ENCODE measurements at regions not wholly inside any gene's neighbourhood (a gene's known extent, or its start where the extent isn't known, plus 50 kb on each side); places are given as distances from the start of the nearest gene placed in this dataset.
"Not testable (repeated sequence)": the region's sequence is repeated elsewhere in the genome, so short reads cannot be mapped to it uniquely, and the experiment has no call there.

DNA sequence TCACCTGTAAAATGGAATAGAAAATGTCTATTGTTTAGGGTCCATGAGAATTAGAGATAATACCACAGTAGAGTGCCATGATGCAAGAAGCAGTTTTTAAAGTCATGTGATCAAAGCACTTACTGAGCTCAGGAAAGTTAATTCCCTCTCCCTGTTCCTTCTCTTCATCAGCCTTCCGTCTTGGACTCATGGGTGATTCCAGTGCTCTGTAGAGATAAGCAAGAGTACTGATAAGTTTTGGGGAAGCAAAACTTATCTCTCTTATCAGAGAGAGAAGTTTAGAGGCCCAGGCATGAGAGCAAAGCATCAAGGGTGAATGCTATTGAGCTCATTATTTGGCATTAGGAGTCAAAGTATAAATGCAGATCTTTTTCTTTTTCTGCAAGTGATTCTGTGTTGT is 410.1 kb downstream of the AGTPBP1 start:
- DNase-seq, result no peak

DNA sequence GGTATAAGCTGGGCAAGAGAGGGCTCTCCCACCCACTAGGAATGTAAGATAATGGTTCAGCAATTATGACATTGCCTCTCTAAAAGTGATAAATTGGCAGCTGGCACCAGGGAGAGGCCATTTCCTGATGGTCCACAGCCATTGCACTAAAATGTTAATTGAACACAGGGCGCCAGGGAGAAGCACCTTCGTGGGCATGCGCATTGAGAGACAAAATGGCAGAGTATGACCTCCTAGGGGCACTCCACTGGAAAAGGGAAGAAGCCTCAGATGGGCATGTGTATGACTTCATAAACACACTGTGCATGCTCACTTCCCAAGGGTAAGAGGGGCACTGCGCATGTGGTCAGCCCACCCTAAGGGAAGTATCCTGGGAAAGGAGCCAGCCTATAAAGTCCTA is 419.2 kb downstream of the AGTPBP1 start:
- DNase-seq, result no peak

DNA sequence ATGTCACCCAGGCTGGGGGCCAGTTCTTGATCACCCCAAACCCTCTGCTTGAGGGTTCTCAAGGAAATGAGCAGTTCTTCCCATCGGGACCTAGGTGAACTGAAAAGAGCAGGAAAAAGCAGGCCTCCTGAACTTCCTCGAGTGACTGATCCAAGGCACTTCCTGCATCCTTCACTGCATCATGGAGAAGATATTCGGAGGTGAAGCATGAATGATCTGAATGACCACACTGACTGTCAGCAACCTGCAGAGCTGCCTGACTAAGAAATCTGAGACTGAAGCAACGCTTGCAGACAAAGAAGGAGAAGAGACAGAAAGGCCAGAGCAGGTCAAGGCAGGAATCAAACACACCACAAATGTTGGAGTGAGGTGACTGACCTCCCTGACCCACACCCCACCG is 420.2 kb downstream of the AGTPBP1 start:
- no peak for DNase-seq

DNA sequence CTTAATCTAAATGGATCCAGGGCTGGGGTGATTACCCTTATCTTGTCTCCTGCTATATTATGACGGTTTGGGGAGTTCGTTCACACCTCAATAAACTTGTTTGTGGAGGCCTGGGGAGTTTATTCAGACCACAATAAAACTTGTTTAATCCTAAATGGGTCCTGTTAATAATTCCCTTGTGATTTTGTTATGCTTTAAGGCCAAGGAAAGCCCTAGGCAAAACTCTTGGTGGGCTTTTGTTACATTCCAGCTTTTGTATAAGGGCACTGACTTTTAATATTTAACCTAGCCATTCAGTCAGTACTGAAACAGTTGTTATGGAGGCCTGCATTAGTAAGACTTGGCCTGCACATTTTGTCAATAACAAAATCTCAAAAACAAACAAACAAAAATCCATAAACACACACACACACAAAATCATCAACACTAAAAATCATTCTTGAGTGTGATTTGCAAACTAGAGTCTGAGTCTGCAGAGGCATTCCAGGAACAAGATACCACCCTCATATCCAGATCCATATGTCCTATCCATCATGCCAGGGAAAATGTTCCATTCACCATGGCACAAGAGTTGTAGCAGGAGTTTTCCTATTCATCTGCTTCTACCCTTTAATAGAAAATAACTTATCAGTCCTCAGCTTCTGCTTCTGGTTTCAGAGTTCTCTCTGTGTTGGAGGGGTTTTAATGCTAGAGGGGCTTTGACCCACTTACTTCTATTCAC is 421.7 kb downstream of the AGTPBP1 start:
- no peak for DNase-seq

DNA sequence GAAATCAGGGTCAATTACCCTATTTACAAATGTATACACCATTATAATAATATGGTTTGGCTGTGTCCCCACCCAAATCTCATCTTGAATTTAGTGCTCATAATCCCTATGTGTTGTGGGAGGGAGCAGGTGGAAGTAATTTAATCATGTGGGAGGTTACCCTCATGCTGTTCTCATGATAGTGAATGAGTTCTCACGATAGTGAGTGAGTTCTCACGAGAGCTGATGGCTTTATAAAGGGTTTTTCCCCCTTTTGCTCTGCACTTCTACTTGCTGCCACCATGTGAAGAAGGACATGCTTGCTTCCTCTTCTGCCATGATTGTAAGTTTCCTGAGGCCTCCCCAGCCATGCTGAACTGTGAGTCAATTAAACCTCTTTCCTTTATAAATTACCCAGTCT is 426.2 kb downstream of the AGTPBP1 start:
- not testable (repeated sequence) for DNase-seq

DNA sequence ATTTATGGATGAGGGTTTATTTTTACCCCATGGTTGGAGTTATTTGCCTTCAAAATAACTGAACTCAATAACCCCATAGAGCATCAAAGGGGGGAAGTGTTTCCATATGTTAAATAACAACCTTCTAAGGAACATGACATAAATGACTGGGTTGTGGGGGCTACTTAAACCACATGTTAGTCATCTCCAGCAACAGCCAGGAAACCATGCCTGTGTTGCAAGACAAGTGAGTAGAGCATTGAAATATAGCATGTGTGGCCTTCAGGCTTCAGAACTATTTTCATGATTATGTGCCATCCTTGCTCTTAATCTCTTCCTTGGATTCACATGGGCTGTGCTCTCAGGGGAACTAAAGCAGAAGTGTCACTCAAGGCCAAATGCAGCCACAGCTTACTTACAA is 431.2 kb downstream of the AGTPBP1 start:
- no peak for DNase-seq

DNA sequence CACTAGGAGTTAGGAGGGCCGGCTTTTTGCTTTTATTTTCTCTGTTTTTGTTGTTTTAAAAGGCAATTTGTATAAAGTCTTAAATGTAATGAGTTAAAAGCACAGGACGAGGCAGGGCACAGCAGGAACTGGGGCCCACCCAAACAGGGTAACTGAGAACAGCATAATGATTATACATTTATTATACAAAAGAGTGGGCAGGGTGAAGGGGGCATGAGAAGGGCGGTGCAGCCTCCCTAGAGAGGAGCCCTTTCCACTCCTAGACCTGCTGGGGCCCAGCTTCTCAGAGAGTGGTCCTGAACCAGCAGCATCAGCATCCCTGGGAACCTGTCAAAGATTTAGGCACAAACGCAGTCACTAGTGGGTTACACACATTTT is 438.0 kb downstream of the AGTPBP1 start:
- no peak for DNase-seq

DNA sequence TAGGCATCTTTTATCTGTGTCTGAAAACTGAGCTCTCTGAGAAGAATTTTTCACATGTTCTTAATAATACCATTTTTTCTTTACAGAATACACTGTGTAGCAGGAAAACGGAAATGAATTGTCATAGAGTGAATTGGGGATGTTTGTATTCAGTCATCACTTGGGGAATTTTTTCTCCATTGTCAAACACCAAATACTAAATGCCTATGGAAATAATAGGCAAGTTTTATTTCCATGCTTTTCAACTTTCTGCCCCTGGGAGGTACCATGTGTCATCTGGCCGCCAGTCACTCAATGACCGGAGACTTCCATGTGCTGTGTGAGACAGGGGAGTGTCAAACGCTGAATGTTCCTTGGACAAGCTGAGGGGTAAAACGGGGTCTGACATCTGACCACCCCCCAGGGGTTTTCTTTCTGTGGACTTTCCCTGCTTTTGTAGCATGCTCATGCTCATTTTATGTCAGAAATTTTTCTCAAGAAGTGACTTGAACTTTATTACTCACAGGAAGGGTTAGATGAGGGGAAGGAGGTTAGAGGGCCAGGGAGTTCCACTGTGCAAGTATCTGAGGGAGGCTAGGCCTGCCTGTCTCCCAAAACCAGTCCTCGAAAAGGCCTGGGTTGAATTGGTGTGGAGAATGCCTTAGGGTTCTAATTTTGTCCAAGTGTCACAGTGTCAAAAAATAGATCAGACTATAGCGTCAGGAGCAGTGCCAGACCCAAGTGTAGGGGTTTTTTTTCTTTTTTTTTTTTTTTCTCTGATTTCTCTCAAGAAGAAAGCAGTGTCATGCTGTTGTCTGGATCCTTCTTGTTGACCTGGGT is 438.6 kb downstream of the AGTPBP1 start:
- peak; percentile 13 for DNase-seq

DNA sequence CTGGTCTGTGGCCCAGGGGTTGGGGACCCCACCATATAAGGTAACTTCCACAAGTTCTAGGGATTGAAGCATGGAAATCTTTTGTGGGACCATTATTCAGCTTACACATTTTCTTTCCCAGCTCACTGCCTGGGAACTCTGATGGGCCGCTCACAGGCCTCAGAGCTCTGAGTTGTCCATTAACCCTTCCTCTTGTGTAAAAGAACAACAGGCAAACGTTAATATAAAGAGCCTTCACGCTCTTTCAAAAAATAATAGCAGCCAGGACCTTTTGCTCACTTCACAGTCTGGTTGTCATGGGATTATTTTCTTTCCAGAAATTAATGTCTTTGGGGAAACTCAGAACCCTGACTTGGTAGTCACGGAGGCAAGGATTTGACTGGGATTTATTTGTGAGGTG is 443.3 kb downstream of the AGTPBP1 start:
- DNase-seq, result no peak

DNA sequence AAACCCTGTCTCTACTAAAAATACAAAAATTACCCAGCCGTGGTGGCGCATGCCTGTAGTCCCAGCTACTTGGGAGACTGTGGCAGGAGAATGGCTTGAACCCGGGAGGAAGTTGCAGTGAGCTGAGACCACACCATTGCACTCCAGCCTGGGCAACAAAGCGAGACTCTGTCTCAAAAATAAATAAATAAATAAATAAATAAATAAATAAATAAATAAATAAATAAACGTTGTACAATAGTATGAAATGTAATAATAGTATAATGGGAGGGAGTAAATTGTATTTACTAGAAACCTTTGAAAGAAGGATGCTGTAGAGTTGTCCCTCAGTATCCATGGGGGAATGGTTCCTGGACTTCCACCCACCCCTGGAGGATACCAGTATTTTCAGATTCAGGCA is 446.5 kb downstream of the AGTPBP1 start:
- DNase-seq, result not testable (repeated sequence)

DNA sequence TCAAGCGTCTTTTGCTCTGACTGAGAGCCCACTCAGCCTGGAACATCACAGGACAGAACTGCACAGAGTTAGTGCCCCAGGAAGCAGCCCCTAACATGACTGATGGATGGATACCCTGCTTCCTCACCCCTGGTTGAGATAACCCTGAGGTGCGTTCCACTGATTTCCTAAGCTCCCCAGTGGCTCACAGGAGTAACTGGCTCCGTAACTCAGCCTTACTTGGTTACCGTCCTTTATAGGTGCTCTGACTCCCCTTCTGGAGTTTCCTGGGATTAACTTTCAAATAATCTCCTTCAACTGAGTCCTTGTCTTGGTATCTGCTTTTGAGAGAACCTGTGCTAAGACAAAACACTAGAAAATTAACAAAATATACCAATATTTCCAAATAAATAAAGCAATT is 449.5 kb downstream of the AGTPBP1 start:
- DNase-seq, result no peak

DNA sequence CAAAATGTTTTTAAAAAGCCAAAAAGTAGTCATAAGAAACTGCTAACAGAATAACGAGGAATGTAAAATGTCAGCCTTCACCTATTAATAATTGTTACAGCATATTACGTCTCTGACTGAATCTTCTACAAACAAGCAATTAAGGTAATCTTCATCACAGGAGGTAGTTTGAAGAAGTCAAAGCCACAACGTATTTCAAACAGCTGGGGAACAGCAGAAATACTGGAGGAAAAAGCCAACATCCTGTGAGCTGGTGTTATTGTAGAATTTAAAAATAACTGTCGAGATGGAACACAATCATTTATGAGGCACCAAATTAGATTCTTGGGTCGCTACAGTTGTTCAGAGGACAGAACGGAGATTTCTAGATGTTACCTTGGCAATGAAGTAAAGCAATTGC is 450.5 kb downstream of the AGTPBP1 start:
- DNase-seq, result no peak

DNA sequence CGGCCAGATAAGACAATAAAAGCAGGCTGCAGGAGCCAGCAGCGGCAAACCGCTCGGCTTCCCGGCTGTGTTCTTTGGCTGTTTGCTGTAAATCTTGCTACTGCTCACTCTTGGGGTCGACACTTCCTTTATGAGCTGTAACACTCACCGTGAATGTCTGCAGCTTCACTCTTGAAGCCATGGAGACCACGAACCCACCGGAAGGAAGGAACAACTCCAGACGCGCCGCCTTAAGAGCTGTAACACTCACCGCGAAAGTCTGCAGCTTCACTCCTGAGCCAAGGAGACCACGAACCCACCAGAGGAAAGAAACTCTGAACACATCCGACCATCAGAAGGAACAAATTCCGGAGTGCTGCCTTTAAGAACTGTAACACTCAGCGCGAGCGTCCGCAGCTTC is 451.7 kb downstream of the AGTPBP1 start:
- DNase-seq, result no peak

DNA sequence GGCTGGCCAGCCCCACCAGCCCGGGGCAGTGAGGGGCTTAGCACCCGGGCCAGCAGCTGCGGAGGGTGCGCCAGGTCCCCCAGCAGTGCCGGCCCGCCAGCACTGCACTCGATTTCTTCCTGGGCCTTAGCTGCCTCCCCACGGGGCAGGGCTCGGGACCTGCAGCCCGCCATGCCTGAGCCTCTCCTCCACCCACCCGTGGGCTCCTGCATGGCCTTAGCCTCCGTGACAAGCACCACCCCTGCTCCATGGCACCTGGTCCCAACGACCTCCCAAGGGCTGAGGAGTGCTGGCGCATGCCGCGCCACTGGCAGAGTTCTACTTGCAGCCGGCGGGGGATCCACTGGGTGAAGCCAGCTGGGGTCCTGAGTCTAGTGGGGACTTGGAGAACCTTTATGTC is 452.6 kb downstream of the AGTPBP1 start:
- DNase-seq, result no peak

DNA sequence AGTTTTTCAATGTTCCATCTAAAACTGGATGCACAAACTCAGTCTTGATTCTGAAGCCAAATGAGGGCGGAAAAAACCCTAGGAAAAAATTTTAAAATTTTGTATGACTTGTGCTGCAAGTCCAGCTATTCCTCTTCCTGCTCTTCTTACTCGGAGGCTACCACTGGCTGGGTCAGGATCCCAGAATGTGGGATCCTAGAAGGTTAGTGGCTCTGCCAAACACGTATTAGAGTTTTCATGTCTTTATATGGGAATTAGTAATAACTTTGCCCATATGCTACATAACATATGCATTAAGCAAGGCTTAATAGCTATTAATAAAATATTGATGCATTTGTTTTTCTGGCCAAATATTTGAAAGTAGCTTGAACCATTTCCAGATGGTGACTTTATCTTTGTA is 458.3 kb downstream of the AGTPBP1 start:
- no peak for DNase-seq

DNA sequence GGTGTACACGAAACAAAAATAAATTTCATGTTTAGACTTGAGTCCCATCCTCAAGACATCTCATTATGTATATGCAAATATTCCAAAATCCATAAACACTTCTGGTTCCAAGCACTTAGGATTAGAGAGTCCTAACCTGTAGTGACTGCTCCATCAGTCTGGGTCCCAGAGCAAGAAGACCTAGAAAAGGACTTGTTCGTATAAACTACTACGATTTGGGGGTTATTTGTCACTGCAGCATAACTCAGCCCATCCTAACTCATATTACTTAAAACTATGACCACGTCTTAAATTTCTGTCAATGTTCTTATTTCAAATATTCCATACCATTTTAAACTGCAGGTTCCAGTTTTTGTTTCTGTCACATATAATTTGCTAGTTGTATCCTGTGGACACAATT is 463.0 kb downstream of the AGTPBP1 start:
- no peak for DNase-seq

DNA sequence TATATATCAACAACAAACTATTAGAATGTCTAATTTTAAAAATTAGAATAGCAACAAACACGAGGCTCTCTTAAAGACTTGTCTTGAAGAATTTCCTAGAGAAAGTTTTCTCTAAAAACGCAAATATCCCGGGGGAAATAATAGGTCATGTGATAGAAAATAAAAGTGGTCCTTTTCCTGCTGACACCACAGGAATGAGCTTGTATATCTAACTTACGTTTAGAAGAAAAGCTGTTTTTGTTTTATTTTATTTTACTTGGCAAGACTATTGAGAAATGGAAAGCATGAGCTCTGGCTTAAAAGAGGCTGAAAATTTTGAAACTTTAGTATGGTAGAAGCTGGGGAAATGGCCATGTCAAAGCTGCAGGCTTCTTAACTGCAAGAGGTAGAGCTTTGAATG is 465.0 kb downstream of the AGTPBP1 start:
- DNase-seq, result no peak

DNA sequence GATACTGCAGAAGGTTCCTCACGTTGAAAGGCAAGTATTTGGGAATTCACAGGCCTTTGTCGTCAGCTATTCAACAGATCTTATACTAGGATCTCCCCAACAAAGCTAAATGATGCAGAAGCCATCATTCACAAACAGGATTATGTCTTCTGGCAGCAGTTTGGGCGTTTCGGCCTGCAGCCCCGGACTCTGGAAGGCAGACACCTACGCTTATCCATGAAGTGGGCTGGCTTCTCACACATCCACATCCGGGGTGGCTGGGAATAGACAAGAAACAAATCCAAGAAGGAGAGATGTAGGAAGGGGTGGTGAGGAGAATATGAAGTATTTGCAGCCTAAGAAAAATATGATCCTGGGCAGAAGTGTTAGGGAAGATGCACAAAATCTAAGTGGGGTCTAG is 471.9 kb downstream of the AGTPBP1 start:
- no peak for DNase-seq

DNA sequence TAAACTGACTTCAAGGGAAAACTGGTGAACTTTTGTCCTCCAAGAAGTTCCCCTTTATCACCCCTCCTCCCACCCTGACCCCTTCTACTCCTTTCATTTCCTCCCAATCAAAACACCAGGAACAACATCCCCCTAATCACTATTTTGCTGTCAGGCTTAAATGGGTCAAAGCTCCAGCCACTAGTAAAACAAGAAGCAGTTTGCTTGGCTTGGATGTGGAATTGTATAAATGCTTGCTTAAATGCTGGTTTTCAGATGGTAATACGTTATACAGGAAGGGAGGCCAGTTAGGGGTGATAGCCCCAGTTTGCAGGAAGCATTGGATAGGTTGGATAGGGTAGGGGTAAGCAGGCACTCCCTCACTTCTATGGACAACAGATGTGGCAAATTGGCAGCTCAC is 473.6 kb downstream of the AGTPBP1 start:
- no peak for DNase-seq

DNA sequence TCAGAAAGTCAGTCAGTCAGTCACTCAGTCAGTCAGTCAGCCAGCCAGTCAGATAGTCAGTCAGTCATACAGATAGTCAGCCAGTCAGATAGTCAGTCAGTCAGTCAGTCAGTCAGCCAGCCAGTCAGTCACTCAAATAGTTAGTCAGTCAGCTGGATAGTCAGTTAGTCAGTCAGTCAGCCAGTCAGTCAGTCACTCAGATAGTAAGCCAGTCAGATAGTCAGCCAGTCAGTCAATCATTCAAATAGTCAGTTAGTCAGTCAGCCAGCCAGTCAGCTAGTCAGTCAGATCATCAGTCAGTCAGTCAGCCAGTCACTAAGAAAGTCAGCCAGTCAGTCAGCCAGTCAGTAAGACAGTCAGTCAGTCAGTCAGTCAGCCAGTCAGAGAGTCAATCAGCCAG is 477.1 kb downstream of the AGTPBP1 start:
- DNase-seq, result no peak

DNA sequence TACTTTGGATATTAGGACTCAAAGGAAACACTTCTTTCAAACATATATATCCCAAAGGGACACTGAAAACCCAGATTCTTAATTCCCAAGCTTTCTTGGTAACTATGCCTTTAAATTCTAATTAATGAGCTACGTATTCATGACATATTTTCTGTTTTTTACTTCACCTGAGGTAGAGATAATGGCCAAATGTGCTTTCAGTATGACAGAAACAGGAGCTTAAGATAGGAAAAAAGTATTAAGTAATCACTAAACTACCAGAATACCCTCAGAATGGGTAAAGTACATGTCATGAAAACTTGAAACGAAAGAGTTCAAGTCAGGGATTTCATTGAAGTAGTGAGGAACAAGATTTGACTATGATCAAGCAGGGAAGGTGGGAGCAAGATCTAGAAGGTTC is 478.5 kb downstream of the AGTPBP1 start:
- no peak for DNase-seq

DNA sequence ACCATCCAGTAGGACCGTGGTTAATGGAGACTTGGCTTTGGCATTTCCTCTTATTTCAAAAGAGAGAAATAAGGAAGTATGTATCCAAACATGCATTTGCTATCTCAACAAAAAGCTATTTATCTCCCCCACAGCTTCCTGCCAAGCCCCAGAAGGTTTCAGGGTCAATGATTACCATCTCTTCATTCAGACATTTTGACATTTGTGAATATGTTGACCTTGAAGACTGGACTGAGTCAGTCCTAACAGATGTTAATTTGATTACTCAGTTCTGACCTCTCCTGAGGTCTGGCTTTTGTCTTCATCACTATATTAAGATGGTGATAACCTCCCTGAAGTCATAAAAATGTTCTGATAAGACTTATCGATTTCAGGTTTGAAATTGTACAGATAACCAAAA is 479.4 kb downstream of the AGTPBP1 start:
- peak; percentile 16 for DNase-seq

DNA sequence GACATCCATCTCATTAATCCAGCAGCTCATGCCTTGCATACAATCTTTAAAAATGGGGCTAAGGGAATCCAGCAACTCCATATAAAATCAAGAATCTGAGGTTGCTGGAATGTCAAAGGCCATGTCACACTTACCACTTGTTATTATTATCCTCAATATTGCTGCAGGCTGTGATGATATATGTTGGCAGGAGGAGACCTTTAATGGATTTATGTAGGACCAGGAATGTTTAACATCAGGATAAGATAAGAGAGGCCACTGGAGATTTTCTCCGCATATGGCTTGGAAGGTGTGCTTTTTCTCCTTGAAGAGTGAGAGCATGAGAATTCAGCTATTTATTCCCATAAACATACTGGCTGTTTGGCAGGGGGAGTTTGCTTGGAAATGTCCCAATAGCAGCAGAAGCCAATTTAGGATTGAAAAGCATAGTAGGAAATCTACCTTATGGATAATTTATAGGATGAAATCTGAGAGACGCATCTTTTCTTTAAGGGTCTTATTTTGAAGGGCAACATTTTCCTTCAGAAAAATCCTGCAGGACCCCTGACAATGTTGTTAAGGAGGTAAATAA is 481.4 kb downstream of the AGTPBP1 start:
- no peak for DNase-seq

DNA sequence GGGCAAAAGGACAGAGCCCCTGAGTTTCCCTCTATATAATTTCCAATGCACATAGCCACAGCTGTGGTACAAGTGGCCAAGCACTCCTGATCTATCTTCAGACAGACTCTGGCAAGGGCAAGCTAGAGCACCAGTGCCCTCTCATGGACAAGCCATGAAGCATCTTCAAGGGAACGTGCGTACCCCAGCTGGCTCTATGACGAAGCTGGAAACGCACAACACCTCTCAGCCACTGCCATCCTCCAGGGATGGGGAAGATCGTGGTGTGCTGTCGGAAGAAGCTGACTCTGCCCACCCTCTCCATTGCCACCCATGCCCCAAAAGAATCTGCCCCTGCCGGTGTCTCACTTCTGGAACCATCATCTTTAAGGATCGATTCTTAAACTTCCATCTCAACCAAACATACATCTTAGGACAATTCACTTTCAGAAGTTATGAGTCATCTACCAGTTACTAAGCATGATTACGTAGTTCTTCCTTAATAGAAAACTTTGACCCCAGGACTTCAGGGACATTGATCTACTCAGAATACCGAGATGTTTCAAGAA is 482.9 kb downstream of the AGTPBP1 start:
- peak; percentile 75 for DNase-seq

All from fibroblast of skin of abdomen (primary cell).